OCI-LY7 (cell line): ENCODE measurements at regions not wholly inside any gene's neighbourhood (a gene's known extent, or its start where the extent isn't known, plus 50 kb on each side); places are given as distances from the start of the nearest gene placed in this dataset.
"Not testable (repeated sequence)": the region's sequence is repeated elsewhere in the genome, so short reads cannot be mapped to it uniquely, and the experiment has no call there.

Experiments used
- BruUV-seq: library from RNA; stranded (reverse); fragments of 400-500 nt; replicated peaks from 2 replicates; lab custom pipeline; 2021; lab: Mats Ljungman, UMichigan
- CTCF ChIA-PET: fragments of 300-600 bp; sonication (Branson Sonifier 250); formaldehyde crosslinking; loops from one replicate; lab custom pipeline; 2022; ENCODE audit warnings: antibody characterized with exemption; ENCODE audit not compliant: unreplicated experiment; lab: Charles Lee
- POLR2A ChIA-PET: fragments of 300-600 bp; sonication (Branson Sonifier 250); formaldehyde crosslinking; loops from one replicate; lab custom pipeline; 2022; ENCODE audit warnings: antibody characterized with exemption; lab: Charles Lee
- DNase-seq: peaks from one replicate; pipeline ENCODE4 v3.0.0-alpha.2; 2015; ENCODE audit warnings: low spot score
- H2AFZ ChIP-seq: fragments of 200-600 bp; sonication (generic), shearing (Covaris generic); 2 replicates; pipeline ENCODE4 v1.6.1; 2014; ENCODE audit warnings: mild to moderate bottlenecking, antibody characterized with exemption, low read length, moderate library complexity
- H3K27ac ChIP-seq: fragments of 200-600 bp; sonication (generic); 2 replicates; pipeline ENCODE4 v1.5.1; 2014; ENCODE audit warnings: mixed run types, low read depth, mild to moderate bottlenecking, moderate library complexity, low read length, inconsistent platforms; ENCODE audit not compliant: poor library complexity, severe bottlenecking
- H3K36me3 ChIP-seq: fragments of 200-600 bp; sonication (generic); 2 replicates; pipeline ENCODE4 v1.6.1; 2014; ENCODE audit warnings: mild to moderate bottlenecking, antibody characterized with exemption, low read length, moderate library complexity, mixed read lengths; ENCODE audit not compliant: insufficient read depth
- H3K4me1 ChIP-seq: fragments of 200-600 bp; sonication (generic); 2 replicates; pipeline ENCODE4 v1.5.1; 2014; ENCODE audit warnings: mild to moderate bottlenecking, low read length; ENCODE audit not compliant: insufficient read depth, poor library complexity, severe bottlenecking
- H3K4me2 ChIP-seq: fragments of 200-600 bp; sonication (generic); 2 replicates; pipeline ENCODE4 v1.6.1; 2014; ENCODE audit warnings: mild to moderate bottlenecking, low read length
- H3K4me3 ChIP-seq: fragments of 200-600 bp; sonication (generic); 2 replicates; pipeline ENCODE4 v1.5.1; 2014; ENCODE audit warnings: mild to moderate bottlenecking, low read depth, low read length; ENCODE audit not compliant: poor library complexity, severe bottlenecking
- H3K79me2 ChIP-seq: fragments of 200-600 bp; sonication (generic); 2 replicates; pipeline ENCODE4 v1.6.1; 2016; ENCODE audit warnings: low read depth, mild to moderate bottlenecking, low read length, moderate library complexity, mixed read lengths; ENCODE audit not compliant: insufficient read depth
- H3K9me2 ChIP-seq: fragments of 200-600 bp; sonication (generic); 2 replicates; pipeline ENCODE4 v1.6.1; 2016; ENCODE audit warnings: mild to moderate bottlenecking, low read length, mixed read lengths; ENCODE audit not compliant: insufficient read depth
- H3K9me3 ChIP-seq: fragments of 200-600 bp; sonication (generic); 2 replicates; pipeline ENCODE4 v1.6.1; 2014; ENCODE audit warnings: mild to moderate bottlenecking, mixed run types, low read length, mixed read lengths
- H4K20me1 ChIP-seq: fragments of 200-600 bp; sonication (generic); 2 replicates; pipeline ENCODE4 v1.6.1; 2014; ENCODE audit warnings: mild to moderate bottlenecking, antibody characterized with exemption, low read length, moderate library complexity, mixed read lengths; ENCODE audit not compliant: insufficient read depth
- CTCF ChIP-seq: fragments of 200-600 bp; sonication (generic); conservative IDR thresholded peaks from 2 replicates; pipeline ENCODE4 v1.5.1; 2014; ENCODE audit warnings: mild to moderate bottlenecking, antibody characterized with exemption, low read length, moderate library complexity, mixed read lengths
- EZH2phosphoT487 ChIP-seq: fragments of 200-600 bp; sonication (generic); IDR thresholded peaks from 2 replicates; pipeline ENCODE4 v1.6.1; 2018; ENCODE audit warnings: low read depth, borderline replicate concordance, mild to moderate bottlenecking, mixed run types, antibody characterized with exemption, low read length, moderate library complexity, mixed read lengths
- intact Hi-C: fragments of 100-400 bp; cut with micrococcal nuclease; formaldehyde crosslinking; loops from one replicate; pipeline ENCODE4 v1.10.0; 2022; ENCODE audit not compliant: unreplicated experiment

DNA sequence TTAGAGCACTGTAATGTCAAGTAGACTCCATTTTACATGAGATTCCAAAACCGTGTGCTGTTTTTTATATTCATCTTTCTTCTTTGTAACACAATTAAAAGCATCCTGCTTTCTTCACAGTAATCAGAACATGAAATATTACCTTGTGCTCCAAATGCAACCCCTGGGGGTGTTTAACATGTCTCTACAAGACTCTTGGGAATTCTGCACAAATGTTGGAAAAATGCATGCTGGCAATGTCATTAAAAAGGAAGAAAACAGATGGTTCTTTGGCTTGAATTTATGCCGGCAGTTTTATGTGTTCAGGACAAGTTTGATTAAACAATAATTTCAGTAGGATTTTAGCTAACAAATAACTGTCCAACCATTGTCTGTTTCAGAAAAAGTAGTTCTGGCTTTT lies 159.1 kb downstream of the LIG4 start:
- DNase-seq: no peak
- Histone ChIP-seq H3K79me2 (no peaks in the 10 kb centered on the region), H3K9me3 (no peaks in the 10 kb centered on the region), H4K20me1 (no peaks in the 10 kb centered on the region), H3K27ac (no peak overlapping the region), H3K4me1 (no peaks in the 10 kb centered on the region), H2AFZ (no peak overlapping the region), H3K4me2 (no peak overlapping the region), H3K9me2 (no peaks in the 10 kb centered on the region), H3K36me3 (no peaks in the 10 kb centered on the region), H3K4me3 (no peak overlapping the region)
- intact Hi-C loops: no loop called here
- TF ChIP-seq EZH2phosphoT487 (no peak), CTCF (no peak)
- CTCF ChIA-PET: no interaction called here
- POLR2A ChIA-PET: interaction anchor here (0.7 kb wide), 1 partner anchor 1283 kb away, joined by 6 read pairs; no protein-coding TSS in a partner anchor
- BruUV-seq: no TSS peak

GRCh38 chr13:108049211-108049610 lies 166.1 kb downstream of the LIG4 start:
- Histone ChIP-seq H3K36me3 (no peaks in the 10 kb centered on the region), H3K4me3 (no peak overlapping the region), H3K9me3 (no peaks in the 10 kb centered on the region), H4K20me1 (no peaks in the 10 kb centered on the region), H2AFZ (no peak overlapping the region), H3K9me2 (no peaks in the 10 kb centered on the region), H3K79me2 (no peaks in the 10 kb centered on the region), H3K4me1 (no peaks in the 10 kb centered on the region), H3K27ac (no peak overlapping the region), H3K4me2 (no peak overlapping the region)
- TF ChIP-seq EZH2phosphoT487: no peak
- no peak for TF ChIP-seq CTCF
- ChIA-PET POLR2A (no interaction called here), CTCF (no interaction called here)
- no peak for DNase-seq
- intact Hi-C loops: no loop called here
- no TSS peak for BruUV-seq

- Histone ChIP-seq H3K27ac (no peak overlapping the region), H3K9me2 (no peaks in the 10 kb centered on the region), H3K4me3 (no peak overlapping the region), H3K36me3 (no peaks in the 10 kb centered on the region), H4K20me1 (no peaks in the 10 kb centered on the region), H3K79me2 (no peaks in the 10 kb centered on the region), H3K4me1 (no peaks in the 10 kb centered on the region), H3K9me3 (no peaks in the 10 kb centered on the region), H2AFZ (no peak overlapping the region), H3K4me2 (no peak overlapping the region)
- no peak for TF ChIP-seq EZH2phosphoT487
- no peak for TF ChIP-seq CTCF
- intact Hi-C loops: no loop called here
- BruUV-seq: no TSS peak
- ChIA-PET CTCF (no interaction called here), POLR2A (no interaction called here)
- DNase-seq: no peak
Measured at GRCh38 chr13:108044954-108045353, 170.4 kb downstream of the LIG4 start.

- H2AFZ ChIP-seq, BruUV-seq, intact Hi-C loops, H3K9me2 ChIP-seq, POLR2A ChIA-PET, H4K20me1 ChIP-seq, H3K4me1 ChIP-seq, H3K9me3 ChIP-seq, H3K79me2 ChIP-seq, H3K4me3 ChIP-seq, H3K27ac ChIP-seq, DNase-seq, CTCF ChIA-PET, H3K36me3 ChIP-seq, H3K4me2 ChIP-seq: not testable (repeated sequence)
Measured at GRCh38 chr13:108042866-108043265, 172.5 kb downstream of the LIG4 start.
